Keratinocyte (primary cell): ENCODE measurements at regions not wholly inside any gene's neighbourhood (a gene's known extent, or its start where the extent isn't known, plus 50 kb on each side); places are given as distances from the start of the nearest gene placed in this dataset.

Experiments
- DNase-seq: peaks from one replicate; pipeline ENCODE4 v3.0.0-alpha.2; 2011; ENCODE audit warnings: low read depth, missing footprints, low spot score
- FAIRE-seq: peaks from 2 replicates; lab custom pipeline; 2011; peaks lifted over from hg19 to GRCh38; lab: Jason Lieb, UNC
- H2AFZ ChIP-seq: 2 replicates; pipeline ENCODE4 v1.6.0; 2012; ENCODE audit warnings: low read length, control low read depth, inconsistent platforms; ENCODE audit not compliant: control insufficient read depth
- H3K27ac ChIP-seq: 2 replicates; pipeline ENCODE4 v1.5.1; 2011; ENCODE audit warnings: low read length; ENCODE audit not compliant: control insufficient read depth, insufficient read depth
- H3K27me3 ChIP-seq: 3 replicates; pipeline ENCODE4 v1.6.0; 2011; ENCODE audit warnings: low read length; ENCODE audit not compliant: control insufficient read depth, insufficient read depth; ENCODE audit errors: extremely low read depth
- H3K36me3 ChIP-seq, 2 experiments: 2 replicates in 1 of 2; 3 replicates in 1 of 2; pipeline ENCODE4 v1.5.1; 2011; ENCODE audit warnings: low read length in 2 of 2, mild to moderate bottlenecking in 1 of 2; ENCODE audit not compliant: control insufficient read depth in 2 of 2, insufficient read depth in 2 of 2; ENCODE audit errors: extremely low read depth in 1 of 2
- H3K4me1 ChIP-seq: 3 replicates; pipeline ENCODE4 v1.5.1; 2011; ENCODE audit warnings: low read length; ENCODE audit not compliant: control insufficient read depth, insufficient read depth; ENCODE audit errors: extremely low read depth
- H3K4me2 ChIP-seq: 3 replicates; pipeline ENCODE4 v1.6.0; 2011; ENCODE audit warnings: low read depth, low read length; ENCODE audit not compliant: control insufficient read depth, insufficient read depth; ENCODE audit errors: extremely low read depth
- H3K4me3 ChIP-seq, 3 experiments: fragments of 200-600 bp in 1 of 3; sonication (generic) in 1 of 3; 2 replicates in 2 of 3; 3 replicates in 1 of 3; pipeline ENCODE4 v1.5.1; 2011 to 2016; ENCODE audit warnings: low read length in 3 of 3, mild to moderate bottlenecking in 3 of 3, control low read depth in 2 of 3, inconsistent platforms in 1 of 3, low read depth in 1 of 3, mixed read lengths in 1 of 3, mixed run types in 1 of 3, moderate library complexity in 1 of 3; ENCODE audit not compliant: control insufficient read depth in 2 of 3, insufficient read depth in 2 of 3; ENCODE audit errors: extremely low read depth in 1 of 3
- H3K79me2 ChIP-seq: 2 replicates; pipeline ENCODE4 v1.6.0; 2012; ENCODE audit warnings: low read length; ENCODE audit not compliant: control insufficient read depth, insufficient read depth
- H3K9ac ChIP-seq: 3 replicates; pipeline ENCODE4 v1.6.0; 2011; ENCODE audit warnings: low read length; ENCODE audit not compliant: control insufficient read depth, insufficient read depth; ENCODE audit errors: extremely low read depth
- H3K9me1 ChIP-seq: 3 replicates; pipeline ENCODE4 v1.6.0; 2011; ENCODE audit warnings: low read length; ENCODE audit not compliant: control insufficient read depth, insufficient read depth; ENCODE audit errors: extremely low read depth
- H3K9me3 ChIP-seq: 2 replicates; pipeline ENCODE4 v1.5.1; 2012; ENCODE audit warnings: low read depth, low read length; ENCODE audit not compliant: control insufficient read depth
- H4K20me1 ChIP-seq: 3 replicates; pipeline ENCODE4 v1.6.0; 2011; ENCODE audit warnings: low read length; ENCODE audit not compliant: control insufficient read depth, insufficient read depth; ENCODE audit errors: extremely low read depth
- EZH2 ChIP-seq: IDR thresholded peaks from one replicate; pipeline ENCODE4 v1.6.1; 2012; ENCODE audit warnings: inconsistent platforms, mild to moderate bottlenecking, low read length, moderate library complexity
- dilution Hi-C: fragments of 300-500 bp; cut with MboI; formaldehyde crosslinking; loops from one replicate; pipeline ENCODE4 v1.7.0; 2020; ENCODE audit warnings: low sequenced_read_pairs; ENCODE audit not compliant: extremely low pct_ligation_motif_present
- TF ChIP-seq, protein P1 (sequence below), 3 experiments: IDR thresholded peaks in 1 of 3; conservative IDR thresholded peaks in 1 of 3; optimal IDR thresholded peaks in 1 of 3; 2 replicates in 2 of 3; 3 replicates in 1 of 3; pipeline versions ENCODE3 to v1.5.1; 2011; ENCODE audit warnings: low read length in 3 of 3, mild to moderate bottlenecking in 3 of 3, moderate library complexity in 2 of 3, control low read depth in 1 of 3, inconsistent platforms in 1 of 3; ENCODE audit not compliant: insufficient read depth in 2 of 3; ENCODE audit errors: extremely low read depth in 1 of 3

DNA sequence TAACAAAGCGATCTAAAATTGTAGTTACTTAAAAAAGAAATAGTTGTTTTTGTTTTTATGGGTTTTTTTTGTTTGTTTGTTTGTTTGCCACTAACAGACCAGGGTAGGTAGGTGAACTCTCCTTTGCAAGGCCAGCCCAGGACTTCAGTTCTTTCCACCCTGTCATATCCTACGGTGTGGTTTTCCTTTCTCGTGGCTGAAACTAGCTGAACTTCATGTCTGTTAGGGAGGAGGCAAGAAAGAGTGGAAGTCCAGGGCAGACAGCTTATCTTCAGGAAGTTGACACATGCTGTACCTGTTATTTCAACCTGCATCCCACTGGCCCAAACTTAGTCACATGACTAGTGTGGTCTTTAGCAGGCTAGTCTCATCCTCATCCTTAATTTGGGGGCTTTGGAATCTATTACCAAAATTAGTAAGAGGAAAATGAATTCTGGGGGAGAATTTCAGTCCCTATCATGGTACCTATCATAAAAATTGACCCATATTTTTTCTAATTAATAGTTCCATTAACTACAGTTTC lies 62.9 kb upstream of the LRRC7 start:
- Histone ChIP-seq H3K9me1 (no peaks in the 10 kb centered on the region), H3K4me3 (no peak overlapping the region), H3K9me3 (no peaks in the 10 kb centered on the region), H4K20me1 (no peaks in the 10 kb centered on the region), H2AFZ (no peak overlapping the region), H3K36me3 (no peaks in the 10 kb centered on the region), H3K9ac (no peak overlapping the region), H3K4me2 (no peak overlapping the region), H3K4me1 (peaks cover under 1% of the 10 kb centered on the region), H3K79me2 (no peaks in the 10 kb centered on the region), H3K27ac (no peak overlapping the region), H3K27me3 (no peaks in the 10 kb centered on the region)
- no peak for FAIRE-seq
- DNase-seq: no peak
- dilution Hi-C loops: no loop called here
- no peak for TF ChIP-seq EZH2
- TF ChIP-seq, protein P1, sequence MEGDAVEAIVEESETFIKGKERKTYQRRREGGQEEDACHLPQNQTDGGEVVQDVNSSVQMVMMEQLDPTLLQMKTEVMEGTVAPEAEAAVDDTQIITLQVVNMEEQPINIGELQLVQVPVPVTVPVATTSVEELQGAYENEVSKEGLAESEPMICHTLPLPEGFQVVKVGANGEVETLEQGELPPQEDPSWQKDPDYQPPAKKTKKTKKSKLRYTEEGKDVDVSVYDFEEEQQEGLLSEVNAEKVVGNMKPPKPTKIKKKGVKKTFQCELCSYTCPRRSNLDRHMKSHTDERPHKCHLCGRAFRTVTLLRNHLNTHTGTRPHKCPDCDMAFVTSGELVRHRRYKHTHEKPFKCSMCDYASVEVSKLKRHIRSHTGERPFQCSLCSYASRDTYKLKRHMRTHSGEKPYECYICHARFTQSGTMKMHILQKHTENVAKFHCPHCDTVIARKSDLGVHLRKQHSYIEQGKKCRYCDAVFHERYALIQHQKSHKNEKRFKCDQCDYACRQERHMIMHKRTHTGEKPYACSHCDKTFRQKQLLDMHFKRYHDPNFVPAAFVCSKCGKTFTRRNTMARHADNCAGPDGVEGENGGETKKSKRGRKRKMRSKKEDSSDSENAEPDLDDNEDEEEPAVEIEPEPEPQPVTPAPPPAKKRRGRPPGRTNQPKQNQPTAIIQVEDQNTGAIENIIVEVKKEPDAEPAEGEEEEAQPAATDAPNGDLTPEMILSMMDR (optimal IDR thresholded peaks at IDR 0.05 in 1 of 3, IDR thresholded peaks at IDR 0.05 in 1 of 3, conservative IDR thresholded peaks at IDR 0.05 in 1 of 3; ENCODE audit: extremely low read depth in 1 of 3, insufficient read depth in 2 of 3, low read length in 3 of 3): no peak

DNA sequence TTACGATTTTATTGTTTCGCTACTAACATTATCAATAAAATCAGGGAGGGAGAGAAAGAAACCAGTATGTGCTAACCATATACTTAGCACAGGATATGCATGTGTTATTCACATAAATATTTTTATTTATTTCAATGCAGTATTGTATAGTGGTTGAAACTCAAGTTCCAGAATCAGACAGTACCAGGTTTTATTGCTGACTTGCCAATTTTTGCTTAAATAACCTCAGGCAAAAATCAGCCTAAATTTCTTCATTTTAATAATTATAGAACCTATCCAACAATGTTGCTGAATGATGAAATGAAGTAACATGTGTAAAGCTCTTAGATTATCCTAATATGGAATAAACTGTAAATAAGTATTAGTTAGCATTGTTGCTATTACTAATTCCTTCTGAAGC lies 61.4 kb upstream of the LRRC7 start:
- no peak overlapping the region for H3K4me2 ChIP-seq
- no peak for DNase-seq

More for the DNA sequence above, 61.4 kb upstream of the LRRC7 start:
- FAIRE-seq: no peak
- no peaks in the 10 kb centered on the region for H3K27me3 ChIP-seq
- H3K36me3 ChIP-seq: no peaks in the 10 kb centered on the region
- no peak overlapping the region for H3K27ac ChIP-seq
- no peaks in the 10 kb centered on the region for H3K9me1 ChIP-seq
- H3K79me2 ChIP-seq: no peaks in the 10 kb centered on the region
- H3K4me3 ChIP-seq: no peak overlapping the region
- dilution Hi-C loops: no loop called here
- no peaks in the 10 kb centered on the region for H4K20me1 ChIP-seq
- TF ChIP-seq EZH2: no peak
- TF ChIP-seq, protein P1 (optimal IDR thresholded peaks at IDR 0.05 in 1 of 3, IDR thresholded peaks at IDR 0.05 in 1 of 3, conservative IDR thresholded peaks at IDR 0.05 in 1 of 3; ENCODE audit: extremely low read depth in 1 of 3, insufficient read depth in 2 of 3, low read length in 3 of 3): no peak
- no peaks in the 10 kb centered on the region for H3K9me3 ChIP-seq
- no peak overlapping the region for H2AFZ ChIP-seq
- H3K9ac ChIP-seq: no peak overlapping the region
- H3K4me1 ChIP-seq: peaks cover 10% of the 10 kb centered on the region
